ENCODE measurements at regions not wholly inside any gene's neighbourhood (a gene's known extent, or its start where the extent isn't known, plus 50 kb on each side); places are given as distances from the start of the nearest gene placed in this dataset.

- DNase-seq = no peak
Observed at GRCh38 chr1:22222723-22223122, 79.8 kb upstream of the WNT4 start.

GRCh38 chr1:22223176-22223575 is 80.3 kb upstream of the WNT4 start:
- no peak for DNase-seq

- no peak for DNase-seq
Observed at GRCh38 chr1:22224091-22224490, 81.2 kb upstream of the WNT4 start.

GRCh38 chr1:22224631-22225030 is 81.7 kb upstream of the WNT4 start:
- DNase-seq = no peak

GRCh38 chr1:22225858-22226589 is 83.1 kb upstream of the WNT4 start:
- DNase-seq = no peak

GRCh38 chr1:22228074-22228473 is 85.2 kb upstream of the WNT4 start:
- no peak for DNase-seq

GRCh38 chr1:22228505-22228911 is 85.6 kb upstream of the WNT4 start:
- no peak for DNase-seq

- DNase-seq = no peak
Observed at GRCh38 chr1:22229379-22229778, 86.5 kb upstream of the WNT4 start.

GRCh38 chr1:22231068-22231593 is 88.2 kb upstream of the WNT4 start:
- DNase-seq = no peak

GRCh38 chr1:22231995-22232690 is 89.2 kb upstream of the WNT4 start:
- no peak for DNase-seq

- no peak for DNase-seq
Observed at GRCh38 chr1:22233222-22233621, 90.3 kb upstream of the WNT4 start.

- no peak for DNase-seq
Observed at GRCh38 chr1:22234476-22235030, 91.7 kb upstream of the WNT4 start.

- no peak for DNase-seq
Observed at GRCh38 chr1:22236166-22236565, 93.3 kb upstream of the WNT4 start.

GRCh38 chr1:22236900-22237299 is 94.0 kb upstream of the WNT4 start:
- no peak for DNase-seq

- no peak for DNase-seq
Observed at GRCh38 chr1:22237433-22238093, 94.7 kb upstream of the WNT4 start.

GRCh38 chr1:22238356-22239224 is 95.7 kb upstream of the WNT4 start:
- no peak for DNase-seq

- no peak for DNase-seq
Observed at GRCh38 chr1:22239378-22239777, 96.5 kb upstream of the WNT4 start.

GRCh38 chr1:22241250-22241649 is 98.4 kb upstream of the WNT4 start:
- no peak for DNase-seq

GRCh38 chr1:22241811-22242210 is 98.9 kb upstream of the WNT4 start:
- no peak for DNase-seq

GRCh38 chr1:22245100-22245650 is 102.3 kb upstream of the WNT4 start:
- no peak for DNase-seq

GRCh38 chr1:22245726-22246125 is 102.8 kb upstream of the WNT4 start:
- no peak for DNase-seq

Data from activated CD8-positive, alpha-beta memory T cell treated with anti-CD3 and anti-CD28 coated beads, Interleukin-2, amount 50 U/mL, for 48 hours (primary cell).